K562 (cell line): ENCODE measurements at regions not wholly inside any gene's neighbourhood (a gene's known extent, or its start where the extent isn't known, plus 50 kb on each side); places are given as distances from the start of the nearest gene placed in this dataset.

Experiments
- ATF4 ChIP-seq: fragments of 450-650 bp; formaldehyde crosslinking; IDR thresholded peaks from 2 replicates; pipeline ENCODE4 v1.4.0; 2022; ENCODE audit warnings: mild to moderate bottlenecking, moderate library complexity
- BDP1 ChIP-seq: IDR thresholded peaks from 3 replicates; pipeline ENCODE4 v1.6.1; 2011; ENCODE audit not compliant: insufficient read length, insufficient read depth
- BHLHE40 ChIP-seq: IDR thresholded peaks from 2 replicates; pipeline ENCODE4 v1.6.1; 2011; ENCODE audit warnings: low read length, improper control_type of control experiment
- FOXM1 ChIP-seq, 2 experiments: fragments of 450-650 bp in 1 of 2; sonication (generic) in 1 of 2; formaldehyde crosslinking in 1 of 2; IDR thresholded peaks; 2 replicates each; pipeline versions ENCODE4 v1.6.1 to v1.9.0; 2017 to 2022; ENCODE audit warnings: low read depth in 2 of 2, mild to moderate bottlenecking in 2 of 2, missing genetic modification reagents in 1 of 2, moderate library complexity in 1 of 2
- JUN ChIP-seq, 2 experiments: sonication (generic) in 1 of 2; formaldehyde crosslinking in 1 of 2; IDR thresholded peaks; 2 replicates each; pipeline versions ENCODE4 v1.6.1 to v1.8.0; 2012 to 2022; ENCODE audit warnings: borderline replicate concordance in 2 of 2, mild to moderate bottlenecking in 2 of 2, improper control_type of control experiment in 1 of 2, low read depth in 1 of 2, low read length in 1 of 2, missing genetic modification reagents in 1 of 2
- ZEB2 ChIP-seq: fragments of 450-650 bp; IDR thresholded peaks from 2 replicates; pipeline ENCODE4 v1.6.1; 2016
- TF ChIP-seq, protein P1 (sequence below), 3 experiments: IDR thresholded peaks in 2 of 3; conservative IDR thresholded peaks in 1 of 3; 2 replicates each; pipeline ENCODE4 v1.5.1; 2011 to 2012; ENCODE audit warnings: low read length in 3 of 3, mild to moderate bottlenecking in 3 of 3, control low read depth in 2 of 3, improper control_type of control experiment in 1 of 3, inconsistent platforms in 1 of 3, low read depth in 1 of 3, mixed read lengths in 1 of 3, moderate library complexity in 1 of 3; ENCODE audit not compliant: insufficient read depth in 2 of 3

- TF ChIP-seq FOXM1 (IDR thresholded peaks at IDR 0.05; ENCODE audit: low read depth), result no peak
- no peak for TF ChIP-seq FOXM1 (CRISPR knock-in tag; IDR thresholded peaks at IDR 0.05; ENCODE audit: low read depth)
- TF ChIP-seq, protein P1, sequence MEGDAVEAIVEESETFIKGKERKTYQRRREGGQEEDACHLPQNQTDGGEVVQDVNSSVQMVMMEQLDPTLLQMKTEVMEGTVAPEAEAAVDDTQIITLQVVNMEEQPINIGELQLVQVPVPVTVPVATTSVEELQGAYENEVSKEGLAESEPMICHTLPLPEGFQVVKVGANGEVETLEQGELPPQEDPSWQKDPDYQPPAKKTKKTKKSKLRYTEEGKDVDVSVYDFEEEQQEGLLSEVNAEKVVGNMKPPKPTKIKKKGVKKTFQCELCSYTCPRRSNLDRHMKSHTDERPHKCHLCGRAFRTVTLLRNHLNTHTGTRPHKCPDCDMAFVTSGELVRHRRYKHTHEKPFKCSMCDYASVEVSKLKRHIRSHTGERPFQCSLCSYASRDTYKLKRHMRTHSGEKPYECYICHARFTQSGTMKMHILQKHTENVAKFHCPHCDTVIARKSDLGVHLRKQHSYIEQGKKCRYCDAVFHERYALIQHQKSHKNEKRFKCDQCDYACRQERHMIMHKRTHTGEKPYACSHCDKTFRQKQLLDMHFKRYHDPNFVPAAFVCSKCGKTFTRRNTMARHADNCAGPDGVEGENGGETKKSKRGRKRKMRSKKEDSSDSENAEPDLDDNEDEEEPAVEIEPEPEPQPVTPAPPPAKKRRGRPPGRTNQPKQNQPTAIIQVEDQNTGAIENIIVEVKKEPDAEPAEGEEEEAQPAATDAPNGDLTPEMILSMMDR (IDR thresholded peaks at IDR 0.05 in 2 of 3, conservative IDR thresholded peaks at IDR 0.05 in 1 of 3; ENCODE audit: insufficient read depth in 2 of 3, low read depth in 1 of 3, low read length in 3 of 3), result no peak
- TF ChIP-seq BHLHE40, result no peak
- no peak for TF ChIP-seq ATF4 (CRISPR knock-in tag)
- no peak for TF ChIP-seq ZEB2
- TF ChIP-seq BDP1, result no peak
- no peak for TF ChIP-seq JUN (IDR thresholded peaks at IDR 0.05; ENCODE audit: borderline replicate concordance, low read depth, low read length)
- no peak for TF ChIP-seq JUN (CRISPR knock-in tag; IDR thresholded peaks at IDR 0.05; ENCODE audit: borderline replicate concordance)
Measured at GRCh38 chr15:87200149-87200548, 1056.4 kb downstream of the NTRK3 start.
